Jurkat, Clone E6-1 (cell line): ENCODE measurements at regions not wholly inside any gene's neighbourhood (a gene's known extent, or its start where the extent isn't known, plus 50 kb on each side); places are given as distances from the start of the nearest gene placed in this dataset.

ENCODE experiments used
- DNase-seq: peaks from one replicate; pipeline ENCODE4 v3.0.0-alpha.2; 2011; ENCODE audit warnings: low read depth, low spot score
- H3K4me3 ChIP-seq: 2 replicates; pipeline ENCODE4 v1.5.1; 2011; ENCODE audit warnings: mild to moderate bottlenecking, low read length, control low read depth, moderate library complexity

DNA sequence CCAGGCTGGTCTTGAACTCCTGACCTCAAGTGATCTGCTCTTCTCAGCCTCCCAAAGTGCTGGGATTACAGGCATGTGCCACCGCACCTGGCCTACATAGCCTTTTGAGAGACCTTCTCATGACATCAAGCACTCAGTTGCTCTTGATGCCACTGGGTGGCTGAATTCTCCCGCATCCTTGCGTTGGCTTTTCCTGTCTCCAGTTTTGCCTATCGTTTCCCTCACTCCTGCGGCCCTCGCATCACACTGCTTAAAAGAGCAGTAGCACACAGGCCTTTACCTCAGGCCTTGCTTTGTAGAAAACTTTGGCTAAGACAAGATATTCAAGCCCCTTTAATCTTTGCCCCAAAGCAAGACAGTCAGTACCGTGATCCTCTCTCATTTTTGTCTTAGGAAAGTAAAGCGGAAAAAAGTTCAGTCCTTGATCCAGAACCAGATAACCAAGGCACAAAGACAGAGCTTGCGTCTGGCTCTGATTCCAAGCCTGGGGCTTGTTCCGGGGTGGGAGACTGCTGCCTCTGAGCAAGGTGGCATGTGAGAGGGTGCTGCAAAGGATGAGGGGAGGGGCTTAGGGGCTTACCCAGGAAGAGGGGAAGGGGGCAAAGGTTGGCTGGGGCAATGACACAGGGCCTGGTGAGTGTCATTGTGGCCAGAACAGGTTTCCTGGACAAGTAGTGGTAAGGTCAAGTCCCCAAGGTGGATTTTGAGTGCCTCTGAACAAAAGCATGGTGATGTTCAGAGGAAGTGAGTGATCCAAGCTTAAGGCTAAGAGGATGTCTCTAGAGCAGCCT is 175.0 kb upstream of the TLE3 start:
- no peak overlapping the region for H3K4me3 ChIP-seq
- no peak for DNase-seq

DNA sequence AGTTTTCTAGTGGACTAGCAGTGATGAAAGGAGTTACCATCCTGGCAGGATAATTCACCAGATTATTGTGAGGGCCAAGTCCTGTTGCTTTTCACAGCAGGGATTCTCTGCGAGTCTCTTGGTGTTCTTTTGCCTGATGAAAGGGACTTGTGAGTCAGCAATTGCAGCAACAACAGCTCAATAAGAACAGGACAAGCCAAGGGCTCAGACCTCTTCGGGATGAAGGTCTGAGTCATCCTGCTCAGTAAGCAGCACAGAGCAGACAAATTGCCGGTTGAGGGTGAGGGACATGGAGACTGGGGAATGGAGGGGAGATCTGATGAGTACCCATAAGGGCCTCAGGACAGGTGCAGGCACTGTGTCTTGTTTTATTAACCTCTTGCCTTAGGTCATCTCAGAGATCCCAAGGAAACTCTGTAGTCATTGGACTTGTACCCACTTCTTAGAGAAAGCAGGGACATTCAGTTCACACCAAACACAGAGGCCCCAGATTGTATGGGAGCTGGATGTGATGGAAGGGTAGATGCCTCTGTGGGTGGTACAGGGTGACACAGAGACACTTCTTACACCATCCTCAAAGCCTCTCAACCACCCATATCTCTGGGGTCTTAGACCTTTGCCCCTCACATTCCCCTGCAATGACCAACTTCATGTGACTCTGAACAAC is 173.8 kb upstream of the TLE3 start:
- no peak overlapping the region for H3K4me3 ChIP-seq
- DNase-seq: no peak

DNA sequence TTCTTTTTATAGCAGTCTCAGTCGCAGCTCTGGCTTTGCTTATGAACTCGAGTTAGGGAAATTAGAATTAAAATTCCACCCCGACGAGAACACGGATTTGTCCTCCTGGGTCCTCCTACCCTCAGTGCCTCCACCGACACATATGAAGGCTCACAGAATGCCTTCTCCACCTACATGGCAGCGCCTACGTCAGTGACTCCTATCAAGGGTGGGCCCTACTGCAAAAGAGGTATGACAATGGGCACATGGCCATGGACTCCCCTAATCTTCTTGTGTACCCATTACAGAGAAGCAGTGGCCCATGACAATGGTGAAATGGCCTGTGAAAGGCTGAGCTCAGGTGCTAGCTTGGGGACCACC is 173.0 kb upstream of the TLE3 start:
- H3K4me3 ChIP-seq: no peak overlapping the region
- DNase-seq: no peak

DNA sequence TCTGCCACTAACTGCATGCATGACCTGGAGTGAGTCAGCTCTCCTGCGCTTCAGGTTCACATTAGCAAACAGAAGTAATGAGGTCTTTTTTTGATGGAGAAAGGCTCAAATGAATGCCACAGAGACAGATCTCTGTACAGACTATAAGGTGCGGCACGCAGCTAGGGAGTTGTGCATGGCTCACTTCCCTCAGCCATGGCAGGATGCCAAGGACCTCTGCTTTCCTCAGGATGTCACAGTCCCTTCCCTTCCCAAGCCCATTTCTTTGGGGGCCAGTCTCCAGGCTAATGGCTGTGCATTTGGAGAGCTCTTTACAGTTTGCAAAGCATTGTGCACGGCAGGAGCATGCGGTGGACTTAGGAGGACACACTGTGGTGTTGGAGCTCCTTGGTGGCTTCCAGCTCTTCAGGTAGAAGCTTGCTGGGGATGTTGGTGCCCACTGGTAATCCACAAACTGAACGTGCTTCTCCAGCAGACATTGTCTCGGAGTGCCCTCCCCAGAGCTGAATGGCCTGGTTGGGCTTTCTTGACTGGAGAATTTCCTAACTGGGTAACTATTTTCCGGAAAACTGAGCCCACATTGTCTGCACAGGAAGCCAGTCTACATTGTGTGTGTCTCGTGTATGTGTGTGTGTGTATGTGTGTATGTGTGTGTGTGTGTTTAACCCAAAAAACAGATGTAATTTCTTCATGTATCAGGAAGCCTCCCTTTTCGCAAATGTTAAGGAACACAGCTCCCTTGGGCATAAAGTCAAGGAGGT is 172.5 kb upstream of the TLE3 start:
- no peak overlapping the region for H3K4me3 ChIP-seq
- no peak for DNase-seq

DNA sequence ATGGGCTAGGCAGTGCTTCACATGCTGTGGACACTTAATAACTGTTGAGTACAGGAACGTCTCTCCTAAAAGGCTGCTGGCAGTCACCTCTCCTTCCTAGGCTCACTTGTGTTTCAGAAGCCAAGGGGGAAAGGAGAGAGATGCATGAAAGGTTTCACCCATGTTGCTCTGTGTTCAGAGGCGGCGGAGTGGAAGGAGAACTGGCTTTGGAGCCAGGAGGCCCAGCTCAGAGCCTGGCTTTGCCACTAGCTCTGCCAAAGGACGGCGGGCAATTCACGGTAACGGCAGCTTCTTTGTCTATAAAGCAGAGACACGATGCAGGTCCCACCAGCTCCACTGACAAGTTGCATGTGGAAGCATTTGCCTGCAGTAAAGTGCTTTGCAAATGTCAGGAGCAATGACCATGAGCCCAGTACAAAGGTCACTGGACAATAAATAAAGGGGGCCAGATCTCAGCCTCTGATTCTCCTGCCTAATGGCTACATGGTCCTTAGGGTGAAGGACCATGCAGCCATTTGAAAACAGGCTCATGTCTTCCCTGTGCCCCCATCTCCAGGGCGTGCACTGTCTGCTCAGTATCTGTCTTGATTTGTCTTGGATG is 171.7 kb upstream of the TLE3 start:
- no peak for DNase-seq
- no peak overlapping the region for H3K4me3 ChIP-seq

DNA sequence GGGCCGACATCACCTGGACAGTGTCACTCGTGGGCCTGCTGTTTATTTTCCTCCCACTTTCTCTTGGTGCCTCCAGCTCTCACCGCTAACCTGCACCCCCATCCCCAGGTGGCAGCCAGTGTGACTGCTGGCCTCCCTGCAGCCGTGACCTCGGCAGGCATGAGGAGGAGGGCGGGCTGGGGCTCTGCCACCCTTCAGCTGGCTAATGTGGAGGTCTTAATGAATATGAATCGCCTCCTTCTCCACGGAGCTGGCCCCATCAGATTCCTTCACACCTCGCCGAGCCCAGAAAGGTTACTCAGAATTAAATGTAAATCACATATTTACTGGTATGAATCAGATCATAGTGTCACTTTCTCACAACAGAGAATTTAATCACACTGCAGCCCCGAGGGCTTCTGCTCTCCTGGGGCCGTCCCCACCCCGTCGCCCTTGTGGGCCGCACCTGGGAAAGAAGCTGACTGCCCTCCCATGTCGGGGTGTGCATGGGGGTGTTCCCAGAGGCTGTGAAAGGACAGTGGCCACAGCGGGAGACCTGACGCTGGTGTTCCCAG is 171.1 kb upstream of the TLE3 start:
- H3K4me3 ChIP-seq: no peak overlapping the region
- DNase-seq: no peak

DNA sequence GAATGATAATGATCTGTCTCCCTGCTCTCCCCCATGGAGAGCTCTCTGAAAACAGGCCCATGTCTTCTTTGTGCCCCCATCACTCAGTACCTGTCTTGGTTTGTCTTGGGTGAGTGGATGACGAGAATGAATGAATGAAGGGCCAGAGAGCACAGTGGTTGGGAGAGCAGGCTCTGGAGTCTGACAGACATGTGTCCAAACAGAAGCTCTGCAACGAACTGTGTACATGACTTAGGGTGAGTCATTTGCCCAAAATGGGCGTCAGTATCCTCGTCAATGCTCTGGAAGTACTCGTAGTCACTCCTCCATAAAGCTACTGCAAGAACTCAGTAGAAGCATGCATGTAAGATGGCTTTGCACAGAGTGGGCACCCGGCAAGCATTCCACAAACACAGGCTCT is 170.2 kb upstream of the TLE3 start:
- no peak for DNase-seq
- no peak overlapping the region for H3K4me3 ChIP-seq

DNA sequence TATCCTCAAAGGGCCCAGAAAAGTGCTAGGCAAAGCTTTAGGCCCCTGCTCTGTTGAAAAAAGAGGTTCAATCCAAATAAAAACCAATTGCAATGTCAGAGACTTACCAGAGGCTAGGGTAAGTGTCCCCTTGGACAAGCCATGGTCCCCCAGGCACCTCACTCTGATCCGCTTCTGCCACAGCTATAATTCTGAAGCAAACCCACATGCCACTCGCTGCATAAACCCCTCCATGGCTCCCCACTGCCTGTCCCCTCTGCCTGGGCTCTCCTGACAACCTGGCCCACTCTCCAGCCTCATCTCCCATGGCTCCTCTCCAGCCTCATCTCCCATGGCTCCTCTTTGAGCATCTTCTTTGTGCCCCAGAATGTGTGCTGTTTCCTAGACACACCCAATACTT is 169.6 kb upstream of the TLE3 start:
- no peak for DNase-seq
- no peak overlapping the region for H3K4me3 ChIP-seq

DNA sequence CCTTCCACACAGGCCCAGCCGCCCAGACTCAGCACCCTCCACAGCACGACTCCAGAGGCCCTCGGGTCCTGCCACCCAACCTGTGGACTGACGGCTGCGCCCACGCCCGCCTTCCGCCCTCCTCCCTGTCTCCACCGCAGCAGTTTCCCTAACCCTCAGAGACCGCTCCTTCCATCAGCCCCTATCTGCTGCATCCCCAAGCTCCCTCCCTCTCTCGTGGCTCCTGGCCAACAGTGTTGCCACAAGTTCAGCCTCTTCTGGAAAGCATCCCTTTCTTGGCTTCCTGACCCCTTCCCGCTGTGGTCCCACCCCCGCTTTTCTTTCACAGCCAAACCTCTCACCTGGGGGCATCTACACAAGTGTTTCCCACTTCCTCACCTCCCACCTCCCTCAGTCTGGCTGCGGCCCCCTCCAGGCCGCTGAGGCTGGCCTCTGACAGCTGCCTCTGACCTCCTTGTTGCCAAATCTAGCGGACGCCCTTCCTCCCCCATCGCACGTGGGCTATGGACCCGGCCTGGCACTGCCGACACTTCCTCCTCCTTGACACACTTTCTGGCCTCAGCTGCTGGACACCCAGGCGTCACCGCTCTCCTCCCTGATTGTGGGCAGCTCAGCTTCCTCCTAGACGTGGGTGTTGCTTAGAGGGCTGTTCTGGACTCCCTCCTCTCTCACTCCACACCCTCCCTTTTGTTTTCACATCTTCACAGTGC is 168.8 kb upstream of the TLE3 start:
- DNase-seq: no peak
- no peak overlapping the region for H3K4me3 ChIP-seq

DNA sequence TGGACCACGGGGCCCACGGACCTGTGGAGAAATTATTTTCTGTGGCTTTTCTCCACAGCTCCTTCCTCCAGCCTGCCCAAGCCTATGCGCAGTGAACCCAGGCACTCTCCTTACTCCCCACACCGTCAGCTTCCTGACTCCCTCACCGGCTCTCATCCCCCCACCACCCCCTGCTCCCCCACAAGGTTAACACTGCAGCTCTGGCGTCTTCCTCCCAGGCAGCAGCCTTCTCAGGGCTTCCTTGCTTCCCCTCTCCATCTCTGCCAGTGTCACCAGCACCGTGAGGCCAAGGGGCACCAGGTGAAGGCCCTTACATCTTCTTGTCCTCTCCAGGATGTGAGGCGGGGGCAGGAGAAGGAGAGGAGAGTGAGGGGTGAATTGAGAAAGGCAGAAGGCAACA is 168.3 kb upstream of the TLE3 start:
- DNase-seq: no peak
- no peak overlapping the region for H3K4me3 ChIP-seq

DNA sequence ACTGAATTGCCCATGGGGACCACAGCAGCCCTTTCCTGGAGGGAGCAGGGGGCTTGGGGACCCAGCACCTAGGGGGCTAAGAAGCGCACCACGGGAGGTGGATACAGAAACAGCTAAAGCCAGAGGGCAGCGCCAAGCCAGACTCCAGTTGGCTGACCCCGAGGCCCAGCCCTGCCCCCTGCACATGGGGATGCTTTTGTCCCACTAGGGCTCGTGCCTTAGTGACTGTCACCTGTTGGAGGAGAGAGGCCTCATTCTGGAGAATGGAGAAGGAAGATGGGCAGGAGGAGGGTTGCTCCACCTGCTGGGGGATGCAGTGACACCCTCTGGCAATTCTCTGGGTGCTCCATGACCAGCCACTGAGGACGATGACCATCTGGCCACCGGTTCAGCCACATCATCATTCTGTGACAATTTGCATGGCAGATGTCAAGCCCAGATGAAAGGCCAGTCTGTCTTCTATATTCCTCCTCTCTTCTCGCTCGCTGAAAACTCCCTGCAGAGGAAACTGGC is 167.8 kb upstream of the TLE3 start:
- H3K4me3 ChIP-seq: no peak overlapping the region
- DNase-seq: no peak

DNA sequence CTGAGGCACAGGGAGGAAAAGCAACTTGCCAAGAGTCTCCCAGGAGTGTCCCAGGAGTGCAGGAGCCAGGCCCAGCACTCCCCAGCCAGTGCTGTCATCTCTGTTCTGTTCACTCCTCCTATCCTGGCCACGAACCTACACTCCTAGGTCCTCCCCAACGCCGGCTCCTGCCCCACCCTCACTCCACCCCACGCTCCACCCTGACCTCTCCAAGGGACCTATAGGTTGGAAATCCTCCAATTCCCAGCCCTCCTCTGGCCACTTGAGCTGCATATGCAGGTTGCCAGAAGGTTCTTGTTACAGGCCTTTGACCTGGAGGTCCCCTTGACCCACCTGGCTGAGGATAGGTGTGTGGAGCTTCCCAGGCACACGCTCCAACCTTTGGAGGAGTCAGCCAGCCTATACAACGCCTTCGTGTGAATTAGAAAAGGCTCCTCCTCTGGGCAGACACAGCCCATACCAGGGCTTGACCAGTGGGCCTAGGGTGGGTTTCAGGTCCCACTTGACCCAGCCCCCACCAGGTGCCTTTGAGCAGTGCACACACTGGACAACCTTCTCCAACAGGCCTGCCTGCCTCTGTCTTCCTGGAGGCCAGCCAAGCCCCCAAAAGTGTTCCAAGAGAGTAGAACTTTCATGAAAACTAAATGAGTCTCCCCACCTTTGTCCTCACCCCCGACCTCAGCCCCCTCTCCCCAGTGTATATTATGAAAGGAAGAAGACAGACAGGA is 167.2 kb upstream of the TLE3 start:
- no peak for DNase-seq
- H3K4me3 ChIP-seq: no peak overlapping the region

DNA sequence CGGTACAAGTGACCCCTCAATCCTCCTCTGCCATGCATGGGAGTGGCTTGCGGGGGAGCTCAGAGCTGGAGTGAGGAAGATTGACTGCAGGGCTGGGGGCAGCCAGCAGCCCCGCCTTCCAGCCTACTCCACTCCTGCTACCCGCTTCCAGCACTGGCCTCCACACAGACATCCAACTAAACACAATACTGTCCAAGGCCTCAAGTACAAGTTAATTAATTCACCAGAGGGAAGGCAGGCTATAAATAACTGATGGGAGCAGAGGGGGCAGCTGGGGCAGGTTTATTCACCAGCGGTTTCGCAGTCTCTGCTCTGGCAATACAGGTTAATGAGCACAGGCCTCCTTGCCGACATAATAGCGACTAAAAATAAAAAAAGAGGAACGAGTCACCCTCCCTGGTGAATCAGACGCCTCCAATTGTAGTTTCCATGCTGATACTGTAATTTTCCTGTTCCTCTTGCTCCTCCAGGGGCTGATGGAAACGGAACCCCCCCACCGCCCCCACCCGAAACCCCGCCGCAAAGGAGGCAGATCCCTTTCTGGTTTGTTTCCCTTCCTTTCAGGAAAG is 166.4 kb upstream of the TLE3 start:
- no peak overlapping the region for H3K4me3 ChIP-seq

DNA sequence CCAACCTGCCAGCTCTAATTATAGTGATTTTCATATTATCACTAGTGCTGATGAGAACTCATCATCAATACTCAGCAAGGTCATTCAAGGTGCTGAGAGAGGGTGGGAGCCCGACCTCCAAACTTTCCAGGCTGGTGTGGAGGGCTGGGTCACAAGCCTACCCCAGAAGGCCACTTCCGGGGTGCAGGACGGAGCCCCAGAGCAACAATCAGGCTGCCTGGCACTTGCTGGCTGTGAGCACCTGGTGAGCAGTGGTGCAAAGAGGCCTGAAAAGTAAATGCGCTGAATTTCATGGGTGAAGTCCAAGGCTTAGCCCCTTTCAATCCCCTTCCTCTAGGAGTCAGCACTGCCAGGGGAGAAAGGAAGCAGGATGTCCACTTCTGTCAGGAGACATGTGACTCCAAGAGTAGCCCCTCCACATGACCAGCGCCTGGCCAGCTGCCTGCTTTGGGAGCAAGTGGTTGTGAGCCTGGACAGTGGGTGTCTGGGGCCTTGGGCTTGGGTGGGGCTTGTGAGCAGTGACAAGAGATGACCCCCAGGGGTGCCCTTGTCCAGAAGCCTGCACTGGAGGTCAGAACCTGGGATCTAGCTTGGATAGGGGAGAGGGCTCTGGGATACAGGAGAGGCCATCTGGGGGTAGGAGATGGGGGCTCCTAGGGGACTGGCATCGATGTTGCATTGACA is 165.0 kb upstream of the TLE3 start:
- no peak overlapping the region for H3K4me3 ChIP-seq
- DNase-seq: no peak

More for the DNA sequence above, 166.4 kb upstream of the TLE3 start:
- no peak for DNase-seq

DNA sequence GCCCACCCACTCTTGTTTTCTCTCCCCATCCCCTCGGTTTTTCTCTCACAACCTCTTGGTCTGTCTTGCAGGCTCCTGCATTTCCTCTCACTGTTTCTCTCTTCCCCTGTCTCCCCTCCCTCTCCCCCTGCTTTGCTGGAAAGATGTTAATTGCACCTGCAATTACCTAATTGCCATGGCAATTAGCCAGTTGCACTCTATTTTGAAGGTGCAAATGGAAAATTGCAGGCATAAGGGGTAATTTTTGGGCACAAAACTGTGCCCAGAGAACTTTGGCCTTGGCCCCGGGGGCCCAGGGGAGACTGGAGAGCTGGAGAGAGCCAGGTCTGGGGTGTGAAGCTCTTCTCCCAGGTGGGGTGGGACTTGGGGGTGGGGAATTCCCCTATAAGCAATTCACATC is 164.5 kb upstream of the TLE3 start:
- H3K4me3 ChIP-seq: no peak overlapping the region
- DNase-seq: no peak

DNA sequence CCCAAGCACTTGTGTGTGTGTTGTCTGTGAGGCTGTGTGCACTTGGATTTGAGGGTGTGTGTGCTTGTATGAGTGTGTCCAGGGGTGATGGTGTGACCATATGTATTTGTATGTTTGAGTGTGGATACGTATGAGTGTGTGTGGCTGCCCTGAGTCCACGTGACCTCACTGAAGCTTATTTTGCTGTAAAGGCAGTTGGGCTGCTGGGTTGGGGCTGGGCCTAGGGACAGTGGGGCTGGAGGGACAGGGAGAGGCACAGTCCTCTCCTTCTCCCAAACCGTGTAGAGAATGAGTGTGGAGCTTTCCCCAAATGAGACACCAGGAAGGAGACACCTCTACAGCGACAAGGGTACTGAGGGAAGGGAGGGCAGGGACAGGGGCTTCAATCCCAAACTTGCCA is 163.4 kb upstream of the TLE3 start:
- H3K4me3 ChIP-seq: no peak overlapping the region
- no peak for DNase-seq

DNA sequence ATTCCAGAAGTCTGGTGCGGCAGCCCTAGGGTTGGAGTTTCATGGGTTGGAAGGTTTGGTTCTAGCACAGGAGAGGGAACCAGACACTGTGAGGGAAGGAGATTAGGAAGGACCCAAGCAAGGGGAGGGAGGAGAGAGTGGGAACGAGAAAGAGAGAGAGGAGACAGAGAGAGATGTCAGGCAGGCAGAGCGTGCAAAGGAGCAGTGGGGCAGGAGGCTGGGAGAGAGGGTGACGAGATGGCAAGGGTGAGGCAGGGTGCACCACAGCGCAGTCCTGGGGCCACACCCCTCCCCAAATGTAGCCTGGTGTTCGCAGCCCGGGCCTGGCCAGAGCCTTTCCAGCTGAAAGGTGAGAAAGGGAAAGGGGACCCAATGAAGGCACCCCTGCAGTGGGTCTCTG is 162.9 kb upstream of the TLE3 start:
- H3K4me3 ChIP-seq: no peak overlapping the region
- DNase-seq: no peak
